Heart left ventricle (tissue), 13 donors: ENCODE measurements at regions not wholly inside any gene's neighbourhood (a gene's known extent, or its start where the extent isn't known, plus 50 kb on each side); places are given as distances from the start of the nearest gene placed in this dataset.

Experiments
- CTCF ChIP-seq, 12 donors: fragments of 200-600 bp; sonication (generic) in 4 of 12; IDR thresholded peaks; one replicate each; pipeline versions ENCODE4 v1.5.0 to v1.8.0; 2018 to 2022; ENCODE audit warnings: antibody characterized with exemption in 12 of 12, mild to moderate bottlenecking in 5 of 12
- POLR2A ChIP-seq, 2 donors: fragments of 450-650 bp; IDR thresholded peaks; one replicate each; pipeline ENCODE4 v1.6.1; 2017; ENCODE audit warnings: antibody characterized with exemption in 2 of 2, mild to moderate bottlenecking in 2 of 2, moderate library complexity in 2 of 2
- donor health status: ischemic (EF 13 %, LVEDD 7.1; RV severe dilation, severe dysfunction).
- donor health status: DM: no; HTN: yes; CAD: no.
- donor health status: DM: no; HTN: no; CAD: no.
- donor health status: ischemic (EF 25% LVEDD 6.9; RV normal size, moderate dysfunction).
- donor health status: ischemic (EF 25% LVEDD 5.7; RV mildly dilated, moderate dysfunction).
- donor health status: ischemic (EF 35%, LVEDD 5.7; RV mildly dilated, moderate dysfunction).
- donor health status: nonischemic (EF 11% LVEDD 7.7; RV severe dilation, severe dysfunction).
- donor health status: DM: yes; HTN: yes; CAD: no.
- donor health status: PGD.
- donor health status: ischemic (EF 29% LVEDD 5.4; RV normal size, mild dysfunction).
- donor health status: nonischemic (EF 23%, LVEDD 6.1; RV moderate dilation, normal function).

DNA sequence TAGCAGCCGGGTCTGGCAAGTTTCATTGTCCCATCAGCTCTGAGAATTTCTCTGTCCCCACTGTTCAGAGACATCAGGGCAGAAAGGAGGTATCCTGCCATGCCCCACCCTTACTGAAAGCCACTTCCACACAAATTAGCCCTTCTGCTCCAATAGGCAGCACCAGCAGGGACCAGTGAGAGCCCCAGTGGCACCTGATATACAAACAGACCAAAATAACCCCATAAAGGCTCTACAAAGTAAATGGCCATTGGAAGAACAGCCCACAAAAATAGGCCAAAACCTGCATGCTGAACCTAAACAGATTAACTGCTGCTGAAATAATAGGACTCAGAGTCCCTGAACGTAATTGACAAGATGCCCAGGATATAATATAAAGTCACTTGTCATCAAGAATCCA, 199.9 kb downstream of the TMEM200A start:
- TF ChIP-seq POLR2A (IDR thresholded peaks at IDR 0.05) (no peak), CTCF (IDR thresholded peaks at IDR 0.05) (no peak)
